HS-27A (cell line): ENCODE measurements at regions not wholly inside any gene's neighbourhood (a gene's known extent, or its start where the extent isn't known, plus 50 kb on each side); places are given as distances from the start of the nearest gene placed in this dataset.
"Not testable (repeated sequence)": the region's sequence is repeated elsewhere in the genome, so short reads cannot be mapped to it uniquely, and the experiment has no call there.

ENCODE experiments used
- DNase-seq: peaks from one replicate; pipeline ENCODE4 v3.0.0-alpha.2; 2012; ENCODE audit warnings: low read depth, missing footprints

- DNase-seq = no peak
These were observed 934.9 kb downstream of the SLITRK6 start for GRCh38 chr13:84864341-84864740.

- no peak for DNase-seq
These were observed 952.1 kb downstream of the SLITRK6 start for GRCh38 chr13:84847107-84847506.

GRCh38 chr13:84845907-84846619, 953.2 kb downstream of the SLITRK6 start:
- DNase-seq = no peak

GRCh38 chr13:84844473-84844872, 954.7 kb downstream of the SLITRK6 start:
- no peak for DNase-seq

GRCh38 chr13:84843368-84843767, 955.9 kb downstream of the SLITRK6 start:
- DNase-seq = no peak

- no peak for DNase-seq
These were observed 951.9 kb upstream of the SLITRK1 start for GRCh38 chr13:84834201-84834600.

GRCh38 chr13:84831666-84832657, 949.7 kb upstream of the SLITRK1 start:
- no peak for DNase-seq

GRCh38 chr13:84823528-84823927, 941.3 kb upstream of the SLITRK1 start:
- DNase-seq = no peak

- DNase-seq = no peak
These were observed 939.0 kb upstream of the SLITRK1 start for GRCh38 chr13:84821261-84821660.

GRCh38 chr13:84816567-84817105, 934.4 kb upstream of the SLITRK1 start:
- DNase-seq = no peak

GRCh38 chr13:84812789-84813188, 930.5 kb upstream of the SLITRK1 start:
- DNase-seq = no peak

GRCh38 chr13:84812078-84812477, 929.8 kb upstream of the SLITRK1 start:
- DNase-seq = no peak

- DNase-seq = no peak
These were observed 928.5 kb upstream of the SLITRK1 start for GRCh38 chr13:84810781-84811180.

GRCh38 chr13:84802073-84802472, 919.8 kb upstream of the SLITRK1 start:
- no peak for DNase-seq

- DNase-seq = no peak
These were observed 902.3 kb upstream of the SLITRK1 start for GRCh38 chr13:84784443-84785153.

- no peak for DNase-seq
These were observed 895.0 kb upstream of the SLITRK1 start for GRCh38 chr13:84777316-84777715.

- DNase-seq = no peak
These were observed 894.3 kb upstream of the SLITRK1 start for GRCh38 chr13:84776593-84776992.

- DNase-seq = not testable (repeated sequence)
These were observed 893.6 kb upstream of the SLITRK1 start for GRCh38 chr13:84775920-84776319.

- DNase-seq = no peak
These were observed 891.8 kb upstream of the SLITRK1 start for GRCh38 chr13:84774111-84774510.

GRCh38 chr13:84760956-84761355, 878.7 kb upstream of the SLITRK1 start:
- DNase-seq = no peak

- DNase-seq = no peak
These were observed 866.9 kb upstream of the SLITRK1 start for GRCh38 chr13:84749126-84749525.

- no peak for DNase-seq
These were observed 862.8 kb upstream of the SLITRK1 start for GRCh38 chr13:84745051-84745551.
